Mesothelial cell of epicardium (in vitro differentiated cells): ENCODE measurements at regions not wholly inside any gene's neighbourhood (a gene's known extent, or its start where the extent isn't known, plus 50 kb on each side); places are given as distances from the start of the nearest gene placed in this dataset.

Source experiments
- DNase-seq, 2 experiments: peaks; one replicate each; pipeline ENCODE4 v3.0.0; 2021; ENCODE audit warnings: low spot score in 2 of 2; ENCODE audit not compliant: unreplicated experiment in 2 of 2
- H3K27ac Mint-ChIP-seq: 2 replicates; pipeline ENCODE4 v1.8.0; 2021; ENCODE audit warnings: mixed read lengths
- H3K27me3 Mint-ChIP-seq: 2 replicates; pipeline ENCODE4 v1.8.0; 2021; ENCODE audit warnings: low read depth, mixed read lengths
- H3K36me3 Mint-ChIP-seq: 2 replicates; pipeline ENCODE4 v1.8.0; 2021; ENCODE audit warnings: mixed read lengths
- H3K4me1 Mint-ChIP-seq: 2 replicates; pipeline ENCODE4 v1.8.0; 2021; ENCODE audit warnings: mixed read lengths
- H3K4me3 Mint-ChIP-seq: 2 replicates; pipeline ENCODE4 v1.8.0; 2021; ENCODE audit warnings: mild to moderate bottlenecking, moderate library complexity, mixed read lengths
- H3K9me3 Mint-ChIP-seq: 2 replicates; pipeline ENCODE4 v1.8.0; 2021; ENCODE audit warnings: mixed read lengths
- TF ChIP-seq, protein P1 (sequence below): fragments of 200-600 bp; sonication (generic); IDR thresholded peaks from one replicate; pipeline ENCODE4 v1.5.0; 2021; ENCODE audit warnings: antibody characterized with exemption; ENCODE audit not compliant: unreplicated experiment

GRCh38 chr3:180267202-180267843 lies 230.6 kb upstream of the PEX5L start:
- H3K4me3 Mint-ChIP-seq: no peak overlapping the region

DNA sequence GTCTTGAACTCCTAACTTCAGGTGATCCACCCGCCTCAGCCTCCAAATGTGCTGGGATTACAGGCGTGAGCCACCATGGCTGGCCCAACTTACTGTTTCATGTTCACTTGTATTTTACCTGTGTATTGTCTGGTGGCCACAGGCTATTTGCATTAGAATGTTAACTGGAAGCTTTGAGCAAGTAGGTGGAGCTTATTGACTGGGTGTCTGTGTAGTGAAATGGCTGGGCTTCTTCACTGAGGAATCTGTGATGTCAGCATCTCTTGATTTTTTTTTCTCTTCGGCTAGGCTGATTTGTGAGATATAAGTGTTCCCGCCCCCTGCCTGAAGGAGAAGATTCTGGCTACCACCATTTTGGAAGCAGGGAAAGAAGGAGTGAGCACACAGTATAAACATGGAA lies 237.8 kb upstream of the PEX5L start:
- no peaks in the 10 kb centered on the region for H3K36me3 Mint-ChIP-seq
- H3K9me3 Mint-ChIP-seq: peaks cover 5% of the 10 kb centered on the region
- H3K4me1 Mint-ChIP-seq: peaks cover 8% of the 10 kb centered on the region
- DNase-seq: no peak
- H3K27me3 Mint-ChIP-seq: no peaks in the 10 kb centered on the region
- no peak overlapping the region for H3K27ac Mint-ChIP-seq
- TF ChIP-seq, protein P1, sequence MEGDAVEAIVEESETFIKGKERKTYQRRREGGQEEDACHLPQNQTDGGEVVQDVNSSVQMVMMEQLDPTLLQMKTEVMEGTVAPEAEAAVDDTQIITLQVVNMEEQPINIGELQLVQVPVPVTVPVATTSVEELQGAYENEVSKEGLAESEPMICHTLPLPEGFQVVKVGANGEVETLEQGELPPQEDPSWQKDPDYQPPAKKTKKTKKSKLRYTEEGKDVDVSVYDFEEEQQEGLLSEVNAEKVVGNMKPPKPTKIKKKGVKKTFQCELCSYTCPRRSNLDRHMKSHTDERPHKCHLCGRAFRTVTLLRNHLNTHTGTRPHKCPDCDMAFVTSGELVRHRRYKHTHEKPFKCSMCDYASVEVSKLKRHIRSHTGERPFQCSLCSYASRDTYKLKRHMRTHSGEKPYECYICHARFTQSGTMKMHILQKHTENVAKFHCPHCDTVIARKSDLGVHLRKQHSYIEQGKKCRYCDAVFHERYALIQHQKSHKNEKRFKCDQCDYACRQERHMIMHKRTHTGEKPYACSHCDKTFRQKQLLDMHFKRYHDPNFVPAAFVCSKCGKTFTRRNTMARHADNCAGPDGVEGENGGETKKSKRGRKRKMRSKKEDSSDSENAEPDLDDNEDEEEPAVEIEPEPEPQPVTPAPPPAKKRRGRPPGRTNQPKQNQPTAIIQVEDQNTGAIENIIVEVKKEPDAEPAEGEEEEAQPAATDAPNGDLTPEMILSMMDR: no peak
- no peak overlapping the region for H3K4me3 Mint-ChIP-seq

More at GRCh38 chr3:180267202-180267843, 230.6 kb upstream of the PEX5L start:
- DNase-seq: no peak
- TF ChIP-seq, protein P1: no peak
- no peaks in the 10 kb centered on the region for H3K4me1 Mint-ChIP-seq
- peaks cover 20% of the 10 kb centered on the region for H3K9me3 Mint-ChIP-seq
- no peak overlapping the region for H3K27ac Mint-ChIP-seq
- no peaks in the 10 kb centered on the region for H3K27me3 Mint-ChIP-seq
- H3K36me3 Mint-ChIP-seq: no peaks in the 10 kb centered on the region

DNA sequence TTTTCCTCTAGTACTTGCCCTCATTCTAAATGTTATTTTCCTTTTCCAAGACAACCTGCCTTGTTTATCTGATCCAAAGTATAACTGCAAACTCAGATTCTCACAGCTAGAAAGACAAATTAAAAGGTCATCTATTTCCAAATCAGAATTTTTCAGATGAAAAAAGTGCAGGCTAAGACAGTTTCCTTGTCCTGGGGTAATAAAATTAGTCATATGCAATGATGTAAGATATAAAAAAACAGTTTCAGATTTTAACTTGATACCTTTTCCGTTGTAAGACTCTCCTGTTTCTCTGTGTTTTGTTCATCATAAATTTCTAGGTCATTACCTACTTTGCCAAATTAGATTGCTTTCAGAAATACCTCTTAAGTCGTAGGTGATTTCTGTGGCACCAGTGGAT lies 238.4 kb upstream of the PEX5L start:
- no peaks in the 10 kb centered on the region for H3K9me3 Mint-ChIP-seq
- no peak overlapping the region for H3K4me3 Mint-ChIP-seq
- no peak for DNase-seq
- H3K27me3 Mint-ChIP-seq: no peaks in the 10 kb centered on the region
- TF ChIP-seq, protein P1: no peak
- H3K27ac Mint-ChIP-seq: no peak overlapping the region
- H3K4me1 Mint-ChIP-seq: peaks cover 8% of the 10 kb centered on the region
- no peaks in the 10 kb centered on the region for H3K36me3 Mint-ChIP-seq

DNA sequence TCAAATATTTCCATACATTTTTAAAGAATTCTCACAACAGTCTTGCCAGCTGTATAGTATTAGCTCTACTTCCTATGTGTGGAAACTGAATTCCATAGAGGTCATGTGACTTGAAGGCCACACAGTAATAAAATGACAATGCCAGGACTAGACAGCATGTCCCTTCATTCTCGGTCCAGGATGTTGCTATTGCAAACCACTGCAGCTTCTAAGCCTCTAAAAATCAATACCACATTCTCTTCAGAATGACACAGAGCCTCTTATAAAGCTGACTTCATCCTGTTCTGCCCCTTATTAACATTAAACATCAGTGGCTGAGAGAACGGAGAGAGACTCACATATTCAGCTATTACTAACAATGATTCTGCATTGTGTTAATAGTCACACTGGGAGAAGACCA lies 240.3 kb upstream of the PEX5L start:
- Mint-ChIP-seq H3K36me3 (no peaks in the 10 kb centered on the region), H3K27me3 (peaks cover 3% of the 10 kb centered on the region), H3K27ac (no peak overlapping the region), H3K4me3 (no peak overlapping the region), H3K4me1 (peaks cover 8% of the 10 kb centered on the region), H3K9me3 (no peaks in the 10 kb centered on the region)
- DNase-seq: no peak
- TF ChIP-seq, protein P1: no peak

- TF ChIP-seq, protein P1: no peak
- peaks cover 8% of the 10 kb centered on the region for H3K4me1 Mint-ChIP-seq
Observed at GRCh38 chr3:180278583-180279188, 241.9 kb upstream of the PEX5L start.

More at GRCh38 chr3:180278583-180279188, 241.9 kb upstream of the PEX5L start:
- no peak for DNase-seq
- no peaks in the 10 kb centered on the region for H3K9me3 Mint-ChIP-seq
- H3K27ac Mint-ChIP-seq: no peak overlapping the region
- H3K4me3 Mint-ChIP-seq: no peak overlapping the region
- H3K27me3 Mint-ChIP-seq: peaks cover 3% of the 10 kb centered on the region
- no peaks in the 10 kb centered on the region for H3K36me3 Mint-ChIP-seq
